ENCODE measurements at regions not wholly inside any gene's neighbourhood (a gene's known extent, or its start where the extent isn't known, plus 50 kb on each side); places are given as distances from the start of the nearest gene placed in this dataset.

DNA sequence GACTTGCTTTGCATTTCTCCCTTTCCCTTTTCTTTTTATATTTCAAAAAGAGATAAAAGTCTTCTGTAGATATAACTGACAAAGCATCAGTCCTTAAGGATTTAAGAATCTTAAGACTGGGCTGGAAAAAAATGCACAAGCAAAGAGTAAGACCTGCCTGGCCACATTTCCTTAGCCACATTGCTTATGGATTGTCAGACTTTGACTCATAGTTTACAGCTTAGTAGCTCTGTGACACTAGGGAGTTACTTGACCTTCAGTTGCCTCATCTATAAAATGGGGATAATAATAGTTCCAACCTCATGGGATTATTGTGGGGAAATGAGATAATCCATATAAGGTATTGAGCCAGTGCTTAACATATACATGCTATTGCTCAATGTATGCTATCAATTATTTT, 66.4 kb upstream of the STK38L start:
- TF ChIP-seq, protein P1, sequence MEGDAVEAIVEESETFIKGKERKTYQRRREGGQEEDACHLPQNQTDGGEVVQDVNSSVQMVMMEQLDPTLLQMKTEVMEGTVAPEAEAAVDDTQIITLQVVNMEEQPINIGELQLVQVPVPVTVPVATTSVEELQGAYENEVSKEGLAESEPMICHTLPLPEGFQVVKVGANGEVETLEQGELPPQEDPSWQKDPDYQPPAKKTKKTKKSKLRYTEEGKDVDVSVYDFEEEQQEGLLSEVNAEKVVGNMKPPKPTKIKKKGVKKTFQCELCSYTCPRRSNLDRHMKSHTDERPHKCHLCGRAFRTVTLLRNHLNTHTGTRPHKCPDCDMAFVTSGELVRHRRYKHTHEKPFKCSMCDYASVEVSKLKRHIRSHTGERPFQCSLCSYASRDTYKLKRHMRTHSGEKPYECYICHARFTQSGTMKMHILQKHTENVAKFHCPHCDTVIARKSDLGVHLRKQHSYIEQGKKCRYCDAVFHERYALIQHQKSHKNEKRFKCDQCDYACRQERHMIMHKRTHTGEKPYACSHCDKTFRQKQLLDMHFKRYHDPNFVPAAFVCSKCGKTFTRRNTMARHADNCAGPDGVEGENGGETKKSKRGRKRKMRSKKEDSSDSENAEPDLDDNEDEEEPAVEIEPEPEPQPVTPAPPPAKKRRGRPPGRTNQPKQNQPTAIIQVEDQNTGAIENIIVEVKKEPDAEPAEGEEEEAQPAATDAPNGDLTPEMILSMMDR (IDR thresholded peaks at IDR 0.05; ENCODE audit: low read length), result no peak
- no peak for TF ChIP-seq EZH2 (IDR thresholded peaks at IDR 0.05; ENCODE audit: borderline replicate concordance, low read length)

Measured in OCI-LY1 (cell line).